Neural cell (in vitro differentiated cells): ENCODE measurements at regions not wholly inside any gene's neighbourhood (a gene's known extent, or its start where the extent isn't known, plus 50 kb on each side); places are given as distances from the start of the nearest gene placed in this dataset.

Experiments
- H2AFZ ChIP-seq: fragments of 200-600, 300-800 bp; sonication (generic), shearing (Covaris generic); 2 replicates; pipeline ENCODE4 v1.6.0; 2014; ENCODE audit warnings: low read depth, mild to moderate bottlenecking, antibody characterized with exemption, low read length, moderate library complexity
- H3F3A ChIP-seq: fragments of 200-600 bp; shearing (Covaris generic); 2 replicates; pipeline ENCODE4 v1.6.1; 2016; ENCODE audit warnings: mild to moderate bottlenecking, moderate library complexity, mixed read lengths, antibody characterized with exemption, low read length; ENCODE audit not compliant: insufficient read depth, poor library complexity, severe bottlenecking
- H3K27ac ChIP-seq: fragments of 200-600, 300-800 bp; sonication (generic), shearing (Covaris generic); 2 replicates; pipeline ENCODE4 v1.5.1; 2014; ENCODE audit warnings: mild to moderate bottlenecking, low read length, moderate library complexity
- H3K27me3 ChIP-seq: fragments of 300-800, 200-600 bp; sonication (generic), shearing (Covaris generic); 2 replicates; pipeline ENCODE4 v1.6.0; 2014; ENCODE audit warnings: mild to moderate bottlenecking, low read depth, low read length, moderate library complexity; ENCODE audit not compliant: insufficient read depth
- H3K36me3 ChIP-seq: fragments of 300-800, 200-600 bp; sonication (generic), shearing (Covaris generic); 2 replicates; pipeline ENCODE4 v1.5.1; 2014; ENCODE audit warnings: mild to moderate bottlenecking, antibody characterized with exemption, low read length, moderate library complexity; ENCODE audit not compliant: insufficient read depth
- H3K4me2 ChIP-seq: fragments of 300-800, 200-600 bp; sonication (generic), shearing (Covaris generic); 2 replicates; pipeline ENCODE4 v1.6.0; 2014; ENCODE audit warnings: mild to moderate bottlenecking, low read length
- H3K4me3 ChIP-seq: fragments of 300-800, 200-600 bp; sonication (generic), shearing (Covaris generic); 2 replicates; pipeline ENCODE4 v1.5.1; 2014; ENCODE audit warnings: mild to moderate bottlenecking, low read length, moderate library complexity
- H3K79me2 ChIP-seq: fragments of 200-600 bp; shearing (Covaris generic); replicated peaks from 2 replicates; pipeline ENCODE4 v1.6.0; 2014; ENCODE audit warnings: mild to moderate bottlenecking, low read length, moderate library complexity; ENCODE audit not compliant: insufficient read depth
- H3K9ac ChIP-seq: fragments of 300-800, 200-600 bp; sonication (generic), shearing (Covaris generic); 2 replicates; pipeline ENCODE4 v1.6.1; 2016; ENCODE audit warnings: mild to moderate bottlenecking, low read length, mixed read lengths
- H3K9me2 ChIP-seq: fragments of 200-600 bp; shearing (Covaris generic); 2 replicates; pipeline ENCODE4 v1.6.1; 2016; ENCODE audit warnings: mild to moderate bottlenecking, low read length, mixed read lengths; ENCODE audit not compliant: insufficient read depth
- H3K9me3 ChIP-seq: fragments of 200-600, 300-800 bp; sonication (generic), shearing (Covaris generic); 2 replicates; pipeline ENCODE4 v1.6.1; 2016; ENCODE audit warnings: mild to moderate bottlenecking, mixed run types, low read length, moderate library complexity, mixed read lengths
- H4K20me1 ChIP-seq: fragments of 200-600 bp; shearing (Covaris generic); 2 replicates; pipeline ENCODE4 v1.6.1; 2016; ENCODE audit warnings: mild to moderate bottlenecking, mixed run types; ENCODE audit not compliant: insufficient read depth
- EP300 ChIP-seq: fragments of 450-650 bp; conservative IDR thresholded peaks from 2 replicates; pipeline ENCODE4 v1.6.1; 2014; ENCODE audit warnings: antibody characterized with exemption, mild to moderate bottlenecking, moderate library complexity; ENCODE audit not compliant: poor library complexity, severe bottlenecking
- EZH2 ChIP-seq: fragments of 200-600, 300-800 bp; shearing (Covaris generic), sonication (generic); IDR thresholded peaks from 2 replicates; pipeline ENCODE4 v1.6.1; 2014; ENCODE audit warnings: antibody characterized with exemption, low read length, borderline replicate concordance, mild to moderate bottlenecking; ENCODE audit not compliant: insufficient read depth, poor library complexity, severe bottlenecking
- MXI1 ChIP-seq: fragments of 450-650 bp; conservative IDR thresholded peaks from 2 replicates; pipeline ENCODE4 v1.6.1; 2014; ENCODE audit warnings: antibody characterized with exemption, mild to moderate bottlenecking; ENCODE audit not compliant: poor library complexity, severe bottlenecking
- POLR2AphosphoS5 ChIP-seq: IDR thresholded peaks from 2 replicates; pipeline ENCODE4 v1.6.1; 2012
- RAD21 ChIP-seq: fragments of 450-650 bp; conservative IDR thresholded peaks from 2 replicates; pipeline ENCODE4 v1.6.1; 2014; ENCODE audit warnings: antibody characterized with exemption, mild to moderate bottlenecking, moderate library complexity
- SMC3 ChIP-seq: fragments of 450-650 bp; conservative IDR thresholded peaks from 2 replicates; pipeline ENCODE4 v1.6.1; 2014; ENCODE audit warnings: antibody characterized with exemption, mild to moderate bottlenecking, moderate library complexity; ENCODE audit not compliant: poor library complexity
- TAF1 ChIP-seq: IDR thresholded peaks from 2 replicates; pipeline ENCODE4 v1.6.1; 2012; ENCODE audit warnings: low read depth
- TF ChIP-seq, protein P1 (sequence below): fragments of 450-650 bp; IDR thresholded peaks from 2 replicates; pipeline ENCODE4 v1.5.1; 2014; ENCODE audit warnings: antibody characterized with exemption, mild to moderate bottlenecking, moderate library complexity; ENCODE audit not compliant: poor library complexity, severe bottlenecking
- TF ChIP-seq, protein P2 (sequence below): IDR thresholded peaks from 2 replicates; pipeline ENCODE4 v1.6.1; 2012; ENCODE audit warnings: borderline replicate concordance

DNA sequence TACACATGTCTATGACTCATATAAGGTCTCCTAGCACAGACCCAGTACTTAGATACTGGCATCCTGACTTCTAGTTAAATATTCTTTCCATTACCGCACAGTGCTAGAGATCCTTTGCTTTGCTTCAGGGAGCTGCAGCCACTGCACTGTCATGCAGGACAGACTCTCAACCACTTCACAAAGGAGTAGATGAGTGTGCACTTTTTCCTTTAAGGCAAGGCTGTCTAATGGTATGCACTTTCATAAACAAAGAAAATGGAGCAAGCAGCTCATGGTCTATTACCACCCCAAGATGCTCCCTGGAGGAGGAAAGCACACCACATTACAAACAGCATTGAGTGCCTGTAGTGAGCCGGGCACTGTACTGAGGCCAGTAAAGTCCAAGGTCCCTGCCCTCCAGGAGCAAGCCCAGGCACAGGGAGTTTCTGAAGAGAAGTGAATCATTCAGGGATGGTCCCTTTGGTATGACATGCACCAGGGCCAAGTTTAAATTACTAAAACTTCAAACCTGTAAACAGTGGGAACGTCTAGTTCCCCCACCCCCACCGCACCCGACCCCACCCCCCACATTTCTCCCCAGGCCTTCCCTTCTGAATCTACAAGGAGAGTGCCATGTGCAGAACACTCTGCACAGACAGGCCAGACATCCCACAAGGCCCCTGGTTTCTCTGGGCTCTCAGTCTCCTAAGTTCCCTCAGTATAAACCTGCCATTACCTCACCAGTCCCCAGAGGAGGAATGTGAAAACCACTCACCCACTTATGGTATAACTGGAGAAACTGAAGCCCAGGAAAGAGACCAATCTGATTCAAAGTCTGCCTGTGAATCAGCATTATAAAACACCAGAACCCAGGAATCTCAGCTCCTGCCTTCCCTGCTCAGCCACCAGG, 107.8 kb upstream of the BCL6 start:
- TF ChIP-seq SMC3: no peak
- TF ChIP-seq, protein P1, sequence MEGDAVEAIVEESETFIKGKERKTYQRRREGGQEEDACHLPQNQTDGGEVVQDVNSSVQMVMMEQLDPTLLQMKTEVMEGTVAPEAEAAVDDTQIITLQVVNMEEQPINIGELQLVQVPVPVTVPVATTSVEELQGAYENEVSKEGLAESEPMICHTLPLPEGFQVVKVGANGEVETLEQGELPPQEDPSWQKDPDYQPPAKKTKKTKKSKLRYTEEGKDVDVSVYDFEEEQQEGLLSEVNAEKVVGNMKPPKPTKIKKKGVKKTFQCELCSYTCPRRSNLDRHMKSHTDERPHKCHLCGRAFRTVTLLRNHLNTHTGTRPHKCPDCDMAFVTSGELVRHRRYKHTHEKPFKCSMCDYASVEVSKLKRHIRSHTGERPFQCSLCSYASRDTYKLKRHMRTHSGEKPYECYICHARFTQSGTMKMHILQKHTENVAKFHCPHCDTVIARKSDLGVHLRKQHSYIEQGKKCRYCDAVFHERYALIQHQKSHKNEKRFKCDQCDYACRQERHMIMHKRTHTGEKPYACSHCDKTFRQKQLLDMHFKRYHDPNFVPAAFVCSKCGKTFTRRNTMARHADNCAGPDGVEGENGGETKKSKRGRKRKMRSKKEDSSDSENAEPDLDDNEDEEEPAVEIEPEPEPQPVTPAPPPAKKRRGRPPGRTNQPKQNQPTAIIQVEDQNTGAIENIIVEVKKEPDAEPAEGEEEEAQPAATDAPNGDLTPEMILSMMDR: no peak
- TF ChIP-seq TAF1: no peak
- no peak overlapping the region for H3K4me2 ChIP-seq
- H3K79me2 ChIP-seq: no peaks in the 10 kb centered on the region

DNA sequence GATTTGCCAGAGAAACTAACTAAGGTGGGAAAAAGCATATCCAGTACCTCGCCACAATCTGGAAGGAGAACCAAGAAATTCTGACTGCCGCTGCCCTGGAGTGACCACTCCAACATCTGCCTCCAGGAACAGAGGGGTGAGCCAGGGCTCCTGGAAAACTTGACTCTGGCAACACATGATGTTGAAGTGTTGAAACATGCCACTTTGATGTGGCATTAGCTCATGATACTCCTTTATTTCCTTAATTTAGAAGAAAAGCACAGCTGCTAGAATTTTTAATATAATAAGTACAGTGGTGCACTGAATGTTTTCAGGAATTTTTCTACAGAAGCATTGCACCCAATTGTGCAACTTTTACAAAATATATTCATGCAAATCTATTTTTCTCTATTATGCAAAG, 109.9 kb upstream of the BCL6 start:
- no peaks in the 10 kb centered on the region for H3K36me3 ChIP-seq
- no peaks in the 10 kb centered on the region for H3K79me2 ChIP-seq
- H4K20me1 ChIP-seq: no peaks in the 10 kb centered on the region
- H3K9me2 ChIP-seq: no peaks in the 10 kb centered on the region
- H3K9me3 ChIP-seq: no peaks in the 10 kb centered on the region
- no peak overlapping the region for H3K4me3 ChIP-seq
- H3K4me2 ChIP-seq: no peak overlapping the region
- no peaks in the 10 kb centered on the region for H3F3A ChIP-seq
- no peaks in the 10 kb centered on the region for H3K27me3 ChIP-seq
- H3K27ac ChIP-seq: no peak overlapping the region
- H3K9ac ChIP-seq: no peak overlapping the region
- TF ChIP-seq EP300 (no peak), EZH2 (no peak), TAF1 (no peak), POLR2AphosphoS5 (no peak), RAD21 (no peak), SMC3 (no peak), MXI1 (no peak)
- TF ChIP-seq, protein P1: no peak
- TF ChIP-seq, protein P2, sequence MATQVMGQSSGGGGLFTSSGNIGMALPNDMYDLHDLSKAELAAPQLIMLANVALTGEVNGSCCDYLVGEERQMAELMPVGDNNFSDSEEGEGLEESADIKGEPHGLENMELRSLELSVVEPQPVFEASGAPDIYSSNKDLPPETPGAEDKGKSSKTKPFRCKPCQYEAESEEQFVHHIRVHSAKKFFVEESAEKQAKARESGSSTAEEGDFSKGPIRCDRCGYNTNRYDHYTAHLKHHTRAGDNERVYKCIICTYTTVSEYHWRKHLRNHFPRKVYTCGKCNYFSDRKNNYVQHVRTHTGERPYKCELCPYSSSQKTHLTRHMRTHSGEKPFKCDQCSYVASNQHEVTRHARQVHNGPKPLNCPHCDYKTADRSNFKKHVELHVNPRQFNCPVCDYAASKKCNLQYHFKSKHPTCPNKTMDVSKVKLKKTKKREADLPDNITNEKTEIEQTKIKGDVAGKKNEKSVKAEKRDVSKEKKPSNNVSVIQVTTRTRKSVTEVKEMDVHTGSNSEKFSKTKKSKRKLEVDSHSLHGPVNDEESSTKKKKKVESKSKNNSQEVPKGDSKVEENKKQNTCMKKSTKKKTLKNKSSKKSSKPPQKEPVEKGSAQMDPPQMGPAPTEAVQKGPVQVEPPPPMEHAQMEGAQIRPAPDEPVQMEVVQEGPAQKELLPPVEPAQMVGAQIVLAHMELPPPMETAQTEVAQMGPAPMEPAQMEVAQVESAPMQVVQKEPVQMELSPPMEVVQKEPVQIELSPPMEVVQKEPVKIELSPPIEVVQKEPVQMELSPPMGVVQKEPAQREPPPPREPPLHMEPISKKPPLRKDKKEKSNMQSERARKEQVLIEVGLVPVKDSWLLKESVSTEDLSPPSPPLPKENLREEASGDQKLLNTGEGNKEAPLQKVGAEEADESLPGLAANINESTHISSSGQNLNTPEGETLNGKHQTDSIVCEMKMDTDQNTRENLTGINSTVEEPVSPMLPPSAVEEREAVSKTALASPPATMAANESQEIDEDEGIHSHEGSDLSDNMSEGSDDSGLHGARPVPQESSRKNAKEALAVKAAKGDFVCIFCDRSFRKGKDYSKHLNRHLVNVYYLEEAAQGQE: no peak
- H2AFZ ChIP-seq: no peak overlapping the region

More for the DNA sequence above, 107.8 kb upstream of the BCL6 start:
- Histone ChIP-seq H3K9me2 (no peaks in the 10 kb centered on the region), H4K20me1 (no peaks in the 10 kb centered on the region), H2AFZ (no peak overlapping the region), H3K9me3 (no peaks in the 10 kb centered on the region), H3K4me3 (no peak overlapping the region), H3K36me3 (no peaks in the 10 kb centered on the region), H3K27me3 (no peaks in the 10 kb centered on the region), H3K9ac (no peak overlapping the region), H3K27ac (no peak overlapping the region), H3F3A (no peaks in the 10 kb centered on the region)
